H1 (cell line): ENCODE measurements at regions not wholly inside any gene's neighbourhood (a gene's known extent, or its start where the extent isn't known, plus 50 kb on each side); places are given as distances from the start of the nearest gene placed in this dataset.

Experiments used
- FOSL1 ChIP-seq: IDR thresholded peaks from 2 replicates; pipeline ENCODE4 v1.6.1; 2011; ENCODE audit warnings: mild to moderate bottlenecking, low read depth, low read length, moderate library complexity; ENCODE audit not compliant: insufficient read depth
- RAD21 ChIP-seq, 2 experiments: IDR thresholded peaks in 1 of 2; conservative IDR thresholded peaks in 1 of 2; 2 replicates each; pipeline ENCODE4 v1.6.1; 2011; ENCODE audit warnings: low read depth in 2 of 2, low read length in 2 of 2, improper control_type of control experiment in 1 of 2, inconsistent platforms in 1 of 2, mild to moderate bottlenecking in 1 of 2, moderate library complexity in 1 of 2

- TF ChIP-seq FOSL1: no peak
- no peak for TF ChIP-seq RAD21 (IDR thresholded peaks at IDR 0.05 in 1 of 2, conservative IDR thresholded peaks at IDR 0.05 in 1 of 2; ENCODE audit: low read depth in 2 of 2, low read length in 2 of 2)
Observed at GRCh38 chr6:15065261-15065989, 180.4 kb upstream of the JARID2 start (continued).
